ENCODE measurements at regions not wholly inside any gene's neighbourhood (a gene's known extent, or its start where the extent isn't known, plus 50 kb on each side); places are given as distances from the start of the nearest gene placed in this dataset.

GRCh38 chr13:74215420-74215819 is 81.2 kb upstream of the KLF12 start:
- ChIA-PET POLR2A (interaction anchor here (0.6 kb wide), 3 partner anchors 9 to 145 kb away, joined by 6 to 10 read pairs (median 8); no protein-coding TSS in a partner anchor), CTCF (no interaction called here)
- DNase-seq (no peak), ATAC-seq (replicated peaks in 1 of 4) (no peak)
- whole genome bisulfite sequencing (ENCODE audit: insufficient coverage): no CpG with 5 or more reads among the region's 2 CpGs
- no peaks in the 10 kb centered on the region for H3K27me3 Mint-ChIP-seq
- no peaks in the 10 kb centered on the region for H3K27me3 ChIP-seq (replicated peaks in 1 of 2; ENCODE audit: control insufficient read depth in 2 of 2, extremely low read depth in 1 of 2, insufficient read depth in 2 of 2, low read length in 1 of 2)
- H3K36me3 ChIP-seq (ENCODE audit: control insufficient read depth in 2 of 2, extremely low read depth in 1 of 2, insufficient read depth in 1 of 2, low read length in 1 of 2): no peaks in the 10 kb centered on the region
- no peak overlapping the region for H3K4me3 ChIP-seq (ENCODE audit: control insufficient read depth in 1 of 2, extremely low read depth in 1 of 2, low read length in 1 of 2)
- H3K4me1 ChIP-seq (ENCODE audit: control insufficient read depth in 1 of 2, extremely low read depth in 1 of 2, insufficient read depth in 2 of 2, low read length in 2 of 2): no peaks in the 10 kb centered on the region
- peaks cover 0 to 3% (median 0%) of the 10 kb centered on the region in 3 donors for H3K9me3 Mint-ChIP-seq
- no peak overlapping the region for H3K27ac ChIP-seq (ENCODE audit: low read length)
- peaks cover 3% of the 10 kb centered on the region for H3K36me3 Mint-ChIP-seq
- H3K27ac Mint-ChIP-seq: no peak overlapping the region
- H3K9me3 ChIP-seq: no peaks in the 10 kb centered on the region
- H3K4me1 Mint-ChIP-seq: peaks cover 6 to 17% (median 7%) of the 10 kb centered on the region in 3 donors
- no peak overlapping the region for H3K4me3 Mint-ChIP-seq

- Histone ChIP-seq H3K4me1 (ENCODE audit: control insufficient read depth in 1 of 2, extremely low read depth in 1 of 2, insufficient read depth in 2 of 2, low read length in 2 of 2) (no peaks in the 10 kb centered on the region), H3K36me3 (ENCODE audit: control insufficient read depth in 2 of 2, extremely low read depth in 1 of 2, insufficient read depth in 1 of 2, low read length in 1 of 2) (no peaks in the 10 kb centered on the region), H3K4me3 (ENCODE audit: control insufficient read depth in 1 of 2, extremely low read depth in 1 of 2, low read length in 1 of 2) (no peak overlapping the region), H3K9me3 (no peaks in the 10 kb centered on the region), H3K27ac (ENCODE audit: low read length) (no peak overlapping the region), H3K27me3 (replicated peaks in 1 of 2; ENCODE audit: control insufficient read depth in 2 of 2, extremely low read depth in 1 of 2, insufficient read depth in 2 of 2, low read length in 1 of 2) (no peaks in the 10 kb centered on the region)
- no peak for DNase-seq
- ATAC-seq (replicated peaks in 1 of 4): no peak
- ChIA-PET POLR2A (no interaction called here), CTCF (interaction anchor here in 1 of 2 donors (0.6 kb wide), 1 partner anchor 70 kb away, joined by 3 read pairs; no protein-coding TSS in a partner anchor)
- Mint-ChIP-seq H3K27ac (no peak overlapping the region), H3K4me3 (no peak overlapping the region), H3K27me3 (no peaks in the 10 kb centered on the region), H3K9me3 (peaks cover 0 to 3% (median 0%) of the 10 kb centered on the region in 3 donors), H3K4me1 (peaks cover 6 to 17% (median 7%) of the 10 kb centered on the region in 3 donors), H3K36me3 (peaks cover 3% of the 10 kb centered on the region)
- no CpG with 5 or more reads among the region's 5 CpGs for WGBS (ENCODE audit: insufficient coverage)
These were observed 80.1 kb upstream of the KLF12 start for GRCh38 chr13:74214321-74214720.

- ChIA-PET CTCF (interaction anchor here in 1 of 2 donors (0.8 kb wide), 1 partner anchor 76 kb away, joined by 4 read pairs; no protein-coding TSS in a partner anchor), POLR2A (no interaction called here)
- Mint-ChIP-seq H3K27me3 (no peaks in the 10 kb centered on the region), H3K36me3 (peaks cover 3% of the 10 kb centered on the region), H3K27ac (no peak overlapping the region), H3K4me1 (peaks cover 0 to 8% (median 7%) of the 10 kb centered on the region in 3 donors), H3K9me3 (peaks cover 0 to 3% (median 0%) of the 10 kb centered on the region in 3 donors), H3K4me3 (no peak overlapping the region)
- no peaks in the 10 kb centered on the region for H3K4me1 ChIP-seq (ENCODE audit: control insufficient read depth in 1 of 2, extremely low read depth in 1 of 2, insufficient read depth in 2 of 2, low read length in 2 of 2)
- H3K9me3 ChIP-seq: no peaks in the 10 kb centered on the region
- 93% methylated on average over 4 of the region's 4 CpGs for WGBS (ENCODE audit: insufficient coverage)
- no peak overlapping the region for H3K4me3 ChIP-seq (ENCODE audit: control insufficient read depth in 1 of 2, extremely low read depth in 1 of 2, low read length in 1 of 2)
- DNase-seq (no peak), ATAC-seq (replicated peaks in 1 of 4) (no peak)
- no peaks in the 10 kb centered on the region for H3K36me3 ChIP-seq (ENCODE audit: control insufficient read depth in 2 of 2, extremely low read depth in 1 of 2, insufficient read depth in 1 of 2, low read length in 1 of 2)
- no peaks in the 10 kb centered on the region for H3K27me3 ChIP-seq (replicated peaks in 1 of 2; ENCODE audit: control insufficient read depth in 2 of 2, extremely low read depth in 1 of 2, insufficient read depth in 2 of 2, low read length in 1 of 2)
- no peak overlapping the region for H3K27ac ChIP-seq (ENCODE audit: low read length)
These were observed 76.6 kb upstream of the KLF12 start for GRCh38 chr13:74210693-74211393.

- Histone ChIP-seq H3K9me3 (no peaks in the 10 kb centered on the region), H3K27me3 (replicated peaks in 1 of 2; ENCODE audit: control insufficient read depth in 2 of 2, extremely low read depth in 1 of 2, insufficient read depth in 2 of 2, low read length in 1 of 2) (no peaks in the 10 kb centered on the region), H3K36me3 (ENCODE audit: control insufficient read depth in 2 of 2, extremely low read depth in 1 of 2, insufficient read depth in 1 of 2, low read length in 1 of 2) (no peaks in the 10 kb centered on the region), H3K4me1 (ENCODE audit: control insufficient read depth in 1 of 2, extremely low read depth in 1 of 2, insufficient read depth in 2 of 2, low read length in 2 of 2) (no peaks in the 10 kb centered on the region), H3K4me3 (ENCODE audit: control insufficient read depth in 1 of 2, extremely low read depth in 1 of 2, low read length in 1 of 2) (no peak overlapping the region), H3K27ac (ENCODE audit: low read length) (no peak overlapping the region)
- no peak overlapping the region for H3K4me3 Mint-ChIP-seq
- no peaks in the 10 kb centered on the region for H3K4me1 Mint-ChIP-seq
- POLR2A ChIA-PET: no interaction called here
- H3K36me3 Mint-ChIP-seq: peaks cover 3% of the 10 kb centered on the region
- no peaks in the 10 kb centered on the region for H3K27me3 Mint-ChIP-seq
- ATAC-seq (replicated peaks in 1 of 4): no peak
- CTCF ChIA-PET: no interaction called here
- peaks cover 0 to 3% (median 0%) of the 10 kb centered on the region in 3 donors for H3K9me3 Mint-ChIP-seq
- DNase-seq: no peak
- no CpG with 5 or more reads among the region's 1 CpG for WGBS (ENCODE audit: insufficient coverage)
- H3K27ac Mint-ChIP-seq: no peak overlapping the region
These were observed 72.7 kb upstream of the KLF12 start for GRCh38 chr13:74206855-74207254.

GRCh38 chr13:74206061-74206561 is 71.9 kb upstream of the KLF12 start:
- Mint-ChIP-seq H3K27me3 (no peaks in the 10 kb centered on the region), H3K4me3 (no peak overlapping the region), H3K9me3 (peaks cover 0 to 2% (median 0%) of the 10 kb centered on the region in 3 donors), H3K4me1 (no peaks in the 10 kb centered on the region), H3K36me3 (peaks cover 2% of the 10 kb centered on the region), H3K27ac (no peak overlapping the region)
- Histone ChIP-seq H3K27me3 (replicated peaks in 1 of 2; ENCODE audit: control insufficient read depth in 2 of 2, extremely low read depth in 1 of 2, insufficient read depth in 2 of 2, low read length in 1 of 2) (no peaks in the 10 kb centered on the region), H3K27ac (ENCODE audit: low read length) (no peak overlapping the region), H3K4me3 (ENCODE audit: control insufficient read depth in 1 of 2, extremely low read depth in 1 of 2, low read length in 1 of 2) (no peak overlapping the region), H3K9me3 (no peaks in the 10 kb centered on the region), H3K36me3 (ENCODE audit: control insufficient read depth in 2 of 2, extremely low read depth in 1 of 2, insufficient read depth in 1 of 2, low read length in 1 of 2) (no peaks in the 10 kb centered on the region), H3K4me1 (ENCODE audit: control insufficient read depth in 1 of 2, extremely low read depth in 1 of 2, insufficient read depth in 2 of 2, low read length in 2 of 2) (no peaks in the 10 kb centered on the region)
- ChIA-PET CTCF (no interaction called here), POLR2A (no interaction called here)
- DNase-seq (no peak), ATAC-seq (replicated peaks in 1 of 4) (no peak)
- 100% methylated on average over 1 of the region's 2 CpGs for WGBS (ENCODE audit: insufficient coverage)

- no peak overlapping the region for H3K4me3 ChIP-seq (ENCODE audit: control insufficient read depth in 1 of 2, extremely low read depth in 1 of 2, low read length in 1 of 2)
- H3K4me1 Mint-ChIP-seq: no peaks in the 10 kb centered on the region
- no peaks in the 10 kb centered on the region for H3K4me1 ChIP-seq (ENCODE audit: control insufficient read depth in 1 of 2, extremely low read depth in 1 of 2, insufficient read depth in 2 of 2, low read length in 2 of 2)
- no peak overlapping the region for H3K4me3 Mint-ChIP-seq
- no peak overlapping the region for H3K27ac ChIP-seq (ENCODE audit: low read length)
- no CpG with 5 or more reads among the region's 2 CpGs for WGBS (ENCODE audit: insufficient coverage)
- POLR2A ChIA-PET: no interaction called here
- no peaks in the 10 kb centered on the region for H3K36me3 ChIP-seq (ENCODE audit: control insufficient read depth in 2 of 2, extremely low read depth in 1 of 2, insufficient read depth in 1 of 2, low read length in 1 of 2)
- H3K27ac Mint-ChIP-seq: no peak overlapping the region
- H3K9me3 Mint-ChIP-seq: no peaks in the 10 kb centered on the region
- H3K27me3 ChIP-seq (replicated peaks in 1 of 2; ENCODE audit: control insufficient read depth in 2 of 2, extremely low read depth in 1 of 2, insufficient read depth in 2 of 2, low read length in 1 of 2): no peaks in the 10 kb centered on the region
- H3K36me3 Mint-ChIP-seq: no peaks in the 10 kb centered on the region
- H3K27me3 Mint-ChIP-seq: no peaks in the 10 kb centered on the region
- CTCF ChIA-PET: no interaction called here
- DNase-seq (no peak), ATAC-seq (replicated peaks in 1 of 4) (no peak)
- no peaks in the 10 kb centered on the region for H3K9me3 ChIP-seq
These were observed 71.1 kb upstream of the KLF12 start for GRCh38 chr13:74205313-74205690.
